Cardiac fibroblast (primary cell): ENCODE measurements at regions not wholly inside any gene's neighbourhood (a gene's known extent, or its start where the extent isn't known, plus 50 kb on each side); places are given as distances from the start of the nearest gene placed in this dataset.

Source experiments
- DNase-seq, 2 donors: peaks; one replicate each; pipeline versions ENCODE4 v3.0.0 to v3.0.0-alpha.2; 2010; ENCODE audit warnings: low read depth in 2 of 2
- H3K4me3 ChIP-seq, 2 donors: replicated peaks in 1 of 2; 1 replicate in 1 of 2; 2 replicates in 1 of 2; pipeline ENCODE4 v1.5.1; 2011; ENCODE audit warnings: low read depth in 2 of 2, low read length in 2 of 2, mild to moderate bottlenecking in 2 of 2, moderate library complexity in 1 of 2
- CTCF ChIP-seq: IDR thresholded peaks from one replicate; pipeline ENCODE4 v1.5.1; 2011; ENCODE audit warnings: low read depth, mild to moderate bottlenecking, low read length, inconsistent platforms

DNA sequence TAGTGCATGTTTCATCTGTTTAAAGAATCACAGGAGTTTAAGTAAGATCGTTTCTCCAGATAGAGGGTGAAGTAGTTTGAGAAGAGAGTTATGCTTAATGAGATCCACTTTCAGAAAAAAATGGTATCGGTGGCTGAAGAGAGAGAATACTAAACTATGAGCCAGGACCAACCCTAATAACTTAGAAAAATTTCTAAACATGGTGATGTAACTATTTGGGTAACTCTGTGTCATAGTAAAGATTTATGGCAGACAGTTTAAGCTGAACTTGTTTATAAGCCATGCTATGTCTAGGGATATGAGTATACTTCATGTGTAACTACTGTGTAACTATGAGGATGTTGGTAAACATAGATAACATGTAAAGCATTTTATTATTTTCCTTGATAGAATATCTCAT, 489.5 kb downstream of the KCNJ2 start:
- no peak overlapping the region for H3K4me3 ChIP-seq
- no peak for DNase-seq
- TF ChIP-seq CTCF, result no peak

DNA sequence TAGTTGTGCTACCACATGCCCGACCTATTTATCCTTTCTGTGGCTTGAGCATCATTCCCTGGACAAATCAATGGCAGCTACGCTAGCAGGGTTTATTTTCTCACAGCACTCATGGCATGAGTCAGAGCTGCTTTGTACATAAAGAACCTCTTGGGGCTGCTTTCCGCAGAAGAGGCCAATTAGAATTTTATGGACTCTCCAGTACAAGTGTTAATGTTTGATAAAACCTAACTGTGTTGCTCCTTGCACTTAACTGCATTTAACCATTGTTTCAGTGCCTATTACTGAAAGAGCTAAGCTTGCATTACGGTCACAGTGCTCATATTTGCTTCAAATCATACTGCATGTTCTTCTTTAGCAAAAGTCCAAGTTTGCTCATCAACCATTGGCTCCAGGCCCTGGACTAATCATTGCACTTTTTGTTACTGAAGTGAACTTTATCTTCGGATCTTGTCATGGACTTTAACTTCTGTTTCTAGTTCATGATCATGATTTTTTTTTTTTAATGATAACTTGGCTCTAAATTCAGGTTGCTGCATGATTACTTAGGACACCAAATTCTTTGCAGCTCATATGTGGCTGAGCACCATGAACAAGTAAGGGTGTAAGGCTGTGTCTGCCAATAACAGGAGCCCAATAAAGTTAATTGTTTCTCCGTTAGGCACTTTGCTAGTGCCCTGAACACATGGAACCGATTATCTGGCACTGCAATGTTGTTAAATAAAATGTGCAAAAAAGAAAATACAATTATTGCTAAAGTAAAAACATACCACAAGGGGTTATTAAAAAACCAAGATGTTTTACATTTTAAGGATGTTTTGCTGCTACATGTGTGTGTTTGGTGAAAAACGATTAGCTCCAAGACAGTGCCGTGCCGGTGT, 492.2 kb downstream of the KCNJ2 start:
- no peak for TF ChIP-seq CTCF
- no peak overlapping the region for H3K4me3 ChIP-seq
- DNase-seq, result peak in 1 of 2 donors; percentile 9

- DNase-seq, result no peak
- no peak overlapping the region for H3K4me3 ChIP-seq
- TF ChIP-seq CTCF, result no peak
Measured at GRCh38 chr17:70668276-70668937, 499.1 kb downstream of the KCNJ2 start.

GRCh38 chr17:70668938-70669778, 499.8 kb downstream of the KCNJ2 start:
- DNase-seq, result no peak
- no peak overlapping the region for H3K4me3 ChIP-seq
- TF ChIP-seq CTCF, result no peak

DNA sequence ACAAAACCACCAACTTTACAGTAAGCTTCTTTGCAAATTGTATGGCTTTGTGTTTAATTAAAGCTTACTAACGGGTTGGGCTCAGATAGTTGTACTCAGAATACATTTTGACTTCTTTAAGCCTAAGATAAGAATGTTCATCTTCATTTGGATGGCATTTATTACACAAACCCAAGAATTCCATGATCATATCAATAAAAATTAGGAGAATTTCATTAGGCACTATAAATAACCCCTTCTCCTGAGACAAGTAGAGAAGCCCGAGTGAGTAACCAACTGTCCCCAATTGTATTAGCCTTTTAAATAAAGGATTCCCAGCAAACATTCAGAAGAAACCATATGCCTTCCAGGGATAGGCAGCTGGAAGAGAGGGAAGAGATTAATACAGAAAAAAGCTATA, 504.7 kb downstream of the KCNJ2 start:
- no peak for DNase-seq
- H3K4me3 ChIP-seq, result no peak overlapping the region
- no peak for TF ChIP-seq CTCF

DNA sequence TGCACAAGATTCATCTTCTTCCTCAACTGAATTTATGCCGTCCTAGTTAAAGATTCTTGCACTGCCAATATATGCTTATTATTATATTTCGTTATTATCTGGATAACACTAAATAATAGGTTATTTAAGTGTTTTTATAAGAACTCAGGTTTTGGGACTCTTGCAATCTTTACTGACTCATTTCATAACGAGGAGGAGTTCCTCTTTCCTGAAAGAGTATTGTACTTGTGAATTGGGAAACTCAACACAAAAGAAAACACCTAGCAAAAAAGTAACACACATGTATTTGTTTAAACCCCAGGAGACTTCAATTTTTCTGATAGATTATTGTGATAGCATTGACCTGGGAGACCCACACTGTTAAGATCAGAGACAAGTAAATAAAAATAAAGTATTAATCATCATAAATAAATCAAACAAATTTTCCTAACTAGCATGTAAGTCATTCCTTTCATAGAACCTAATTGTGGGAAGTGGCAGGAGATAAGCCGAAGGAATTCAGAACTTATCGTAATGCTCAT, 505.8 kb downstream of the KCNJ2 start:
- no peak for DNase-seq
- no peak for TF ChIP-seq CTCF
- H3K4me3 ChIP-seq, result no peak overlapping the region
